HEK293 (cell line): ENCODE measurements at regions not wholly inside any gene's neighbourhood (a gene's known extent, or its start where the extent isn't known, plus 50 kb on each side); places are given as distances from the start of the nearest gene placed in this dataset.

Source experiments
- CTCF ChIA-PET: fragments of 350-600 bp; formaldehyde crosslinking; extraction: SDS; loops from one replicate; lab custom pipeline; 2021; ENCODE audit warnings: antibody characterized with exemption; lab: Yijun Ruan, JAX
- POLR2A ChIA-PET: fragments of 300-600 bp; formaldehyde crosslinking; extraction: SDS; loops from one replicate; lab custom pipeline; 2020; ENCODE audit warnings: antibody characterized with exemption, inconsistent platforms; lab: Yijun Ruan, JAX
- H3K27ac ChIP-seq: fragments of 200-500 bp; sonication (Bioruptor generic); 2 replicates; pipeline ENCODE4 v1.5.1; 2014; ENCODE audit warnings: low read depth, low read length, control low read depth, inconsistent platforms; ENCODE audit errors: extremely low read depth
- H3K36me3 ChIP-seq, 2 experiments: fragments of 200-500 bp in 1 of 2; sonication (Bioruptor generic) in 1 of 2; 1 replicate in 1 of 2; 2 replicates in 1 of 2; pipeline ENCODE4 v1.5.1; 2014 to 2017; ENCODE audit warnings: inconsistent platforms in 2 of 2, low read length in 2 of 2; ENCODE audit not compliant: control insufficient read depth in 2 of 2, insufficient read depth in 1 of 2
- H3K4me1 ChIP-seq: fragments of 200-500 bp; sonication (Bioruptor generic); 2 replicates; pipeline ENCODE4 v1.5.1; 2014; ENCODE audit warnings: mild to moderate bottlenecking, low read length, inconsistent platforms; ENCODE audit not compliant: control insufficient read depth, insufficient read depth
- H3K4me3 ChIP-seq: 2 replicates; pipeline ENCODE4 v1.5.1; 2011; ENCODE audit warnings: low read depth, mild to moderate bottlenecking, control low read depth, low read length, moderate library complexity
- H3K9me3 ChIP-seq: fragments of 200-500 bp; sonication (Bioruptor generic); 2 replicates; pipeline ENCODE4 v1.5.1; 2014; ENCODE audit warnings: low read depth, low read length, inconsistent platforms; ENCODE audit not compliant: control insufficient read depth, insufficient read depth
- BCL11A ChIP-seq: fragments of 450-650 bp; formaldehyde crosslinking; IDR thresholded peaks from 2 replicates; pipeline ENCODE4 v1.5.1; 2016; ENCODE audit warnings: low read depth, missing biosample characterization, missing genetic modification characterization
- FEZF1 ChIP-seq: fragments of 450-650 bp; formaldehyde crosslinking; IDR thresholded peaks from 2 replicates; pipeline ENCODE4 v1.5.1; 2016; ENCODE audit warnings: missing biosample characterization, missing genetic modification characterization
- GFI1B ChIP-seq: fragments of 450-650 bp; formaldehyde crosslinking; IDR thresholded peaks from 2 replicates; pipeline ENCODE4 v1.5.1; 2016; ENCODE audit warnings: missing biosample characterization, missing genetic modification characterization
- GLI2 ChIP-seq: fragments of 450-650 bp; formaldehyde crosslinking; IDR thresholded peaks from 2 replicates; pipeline ENCODE4; 2017; ENCODE audit warnings: missing biosample characterization, missing genetic modification characterization, low read depth, borderline replicate concordance
- KLF1 ChIP-seq: fragments of 450-650 bp; formaldehyde crosslinking; IDR thresholded peaks from 2 replicates; pipeline ENCODE4 v1.5.1; 2016; ENCODE audit warnings: missing biosample characterization, missing genetic modification characterization
- KLF17 ChIP-seq: fragments of 450-650 bp; formaldehyde crosslinking; IDR thresholded peaks from 2 replicates; pipeline ENCODE4 v1.5.1; 2016; ENCODE audit warnings: missing biosample characterization, missing genetic modification characterization
- RBAK ChIP-seq: fragments of 450-650 bp; formaldehyde crosslinking; IDR thresholded peaks from 2 replicates; pipeline ENCODE4 v1.5.1; 2016; ENCODE audit warnings: missing biosample characterization, missing genetic modification characterization
- REPIN1 ChIP-seq: fragments of 450-650 bp; formaldehyde crosslinking; IDR thresholded peaks from 2 replicates; pipeline ENCODE4 v1.5.1; 2017; ENCODE audit warnings: missing biosample characterization, missing genetic modification characterization, low read depth
- SCRT2 ChIP-seq: fragments of 450-650 bp; formaldehyde crosslinking; IDR thresholded peaks from 2 replicates; pipeline ENCODE4 v1.5.1; 2016; ENCODE audit warnings: missing biosample characterization, missing genetic modification characterization
- SP2 ChIP-seq: fragments of 450-650 bp; formaldehyde crosslinking; IDR thresholded peaks from 2 replicates; pipeline ENCODE4 v1.5.1; 2016; ENCODE audit warnings: missing biosample characterization, missing genetic modification characterization
- WT1 ChIP-seq: fragments of 450-650 bp; formaldehyde crosslinking; IDR thresholded peaks from 2 replicates; pipeline ENCODE4 v1.5.1; 2016; ENCODE audit warnings: missing biosample characterization, missing genetic modification characterization
- ZBTB10 ChIP-seq: fragments of 450-650 bp; formaldehyde crosslinking; IDR thresholded peaks from 2 replicates; pipeline ENCODE4 v1.5.1; 2016; ENCODE audit warnings: missing biosample characterization, missing genetic modification characterization
- ZIC2 ChIP-seq: fragments of 450-650 bp; formaldehyde crosslinking; IDR thresholded peaks from 2 replicates; pipeline ENCODE4 v1.5.1; 2016; ENCODE audit warnings: missing biosample characterization, missing genetic modification characterization
- ZNF16 ChIP-seq: fragments of 450-650 bp; formaldehyde crosslinking; IDR thresholded peaks from 2 replicates; pipeline ENCODE4 v1.5.1; 2016; ENCODE audit warnings: low read depth, missing biosample characterization, missing genetic modification characterization
- ZNF202 ChIP-seq: fragments of 450-650 bp; formaldehyde crosslinking; IDR thresholded peaks from 2 replicates; pipeline ENCODE4 v1.5.1; 2016; ENCODE audit warnings: missing biosample characterization, missing genetic modification characterization, borderline replicate concordance
- ZNF239 ChIP-seq: fragments of 450-650 bp; formaldehyde crosslinking; IDR thresholded peaks from 2 replicates; pipeline ENCODE4 v1.5.1; 2016; ENCODE audit warnings: missing biosample characterization, missing genetic modification characterization
- ZNF292 ChIP-seq: fragments of 450-650 bp; formaldehyde crosslinking; IDR thresholded peaks from 2 replicates; pipeline ENCODE4 v1.5.1; 2016; ENCODE audit warnings: low read depth, missing biosample characterization, missing genetic modification characterization, borderline replicate concordance
- ZNF302 ChIP-seq: fragments of 450-650 bp; formaldehyde crosslinking; IDR thresholded peaks from 2 replicates; pipeline ENCODE4 v1.5.1; 2016; ENCODE audit warnings: missing biosample characterization, missing genetic modification characterization, low read depth
- ZNF335 ChIP-seq: fragments of 450-650 bp; formaldehyde crosslinking; conservative IDR thresholded peaks from 2 replicates; pipeline ENCODE4 v1.5.1; 2016; ENCODE audit warnings: missing biosample characterization, missing genetic modification characterization
- ZNF350 ChIP-seq: fragments of 450-650 bp; formaldehyde crosslinking; IDR thresholded peaks from 2 replicates; pipeline ENCODE4 v1.5.0; 2017; ENCODE audit warnings: missing biosample characterization, mild to moderate bottlenecking, missing genetic modification characterization
- ZNF433 ChIP-seq: fragments of 450-650 bp; formaldehyde crosslinking; IDR thresholded peaks from 2 replicates; pipeline ENCODE4 v1.5.1; 2016; ENCODE audit warnings: missing biosample characterization, missing genetic modification characterization, low read depth
- ZNF48 ChIP-seq: fragments of 450-650 bp; formaldehyde crosslinking; IDR thresholded peaks from 2 replicates; pipeline ENCODE4 v1.5.1; 2016; ENCODE audit warnings: missing biosample characterization, missing genetic modification characterization
- ZNF529 ChIP-seq: fragments of 450-650 bp; formaldehyde crosslinking; IDR thresholded peaks from 2 replicates; pipeline ENCODE4 v1.5.1; 2017; ENCODE audit warnings: missing genetic modification characterization, missing biosample characterization; ENCODE audit not compliant: insufficient replicate concordance
- ZNF544 ChIP-seq: fragments of 450-650 bp; formaldehyde crosslinking; IDR thresholded peaks from 2 replicates; pipeline ENCODE4 v1.5.0; 2017; ENCODE audit warnings: missing biosample characterization, missing genetic modification characterization
- ZNF560 ChIP-seq: fragments of 450-650 bp; formaldehyde crosslinking; IDR thresholded peaks from 2 replicates; pipeline ENCODE4 v1.5.1; 2017; ENCODE audit warnings: missing biosample characterization, missing genetic modification characterization, borderline replicate concordance
- ZNF768 ChIP-seq: fragments of 450-650 bp; formaldehyde crosslinking; IDR thresholded peaks from 2 replicates; pipeline ENCODE4 v1.5.1; 2018; ENCODE audit warnings: missing biosample characterization, mild to moderate bottlenecking, missing genetic modification characterization
- ZSCAN30 ChIP-seq: fragments of 450-650 bp; IDR thresholded peaks from 2 replicates; pipeline ENCODE4 v1.5.1; 2018; ENCODE audit warnings: missing biosample characterization, mild to moderate bottlenecking, missing genetic modification characterization, moderate library complexity

GRCh38 chr3:3634326-3634725 is 164.9 kb upstream of the LRRN1 start:
- Histone ChIP-seq H3K36me3 (no peaks in the 10 kb centered on the region), H3K9me3 (no peaks in the 10 kb centered on the region), H3K4me1 (no peaks in the 10 kb centered on the region), H3K4me3 (no peak overlapping the region), H3K27ac (no peak overlapping the region)
- ChIA-PET POLR2A (no interaction called here), CTCF (no interaction called here)
- TF ChIP-seq RBAK (tag by site-specific recombination) (no peak), GLI2 (tag by site-specific recombination) (no peak), ZNF768 (tag by site-specific recombination) (no peak), BCL11A (tag by site-specific recombination) (no peak)

GRCh38 chr3:3633761-3634160 is 165.5 kb upstream of the LRRN1 start:
- Histone ChIP-seq H3K36me3 (no peaks in the 10 kb centered on the region), H3K27ac (no peak overlapping the region), H3K4me1 (no peaks in the 10 kb centered on the region), H3K9me3 (no peaks in the 10 kb centered on the region), H3K4me3 (no peak overlapping the region)
- POLR2A ChIA-PET = no interaction called here
- CTCF ChIA-PET = no interaction called here
- TF ChIP-seq ZIC2 (tag by site-specific recombination) (no peak), KLF17 (tag by site-specific recombination) (no peak), ZNF529 (tag by site-specific recombination) (no peak), FEZF1 (tag by site-specific recombination) (no peak)

GRCh38 chr3:3632449-3632848 is 166.8 kb upstream of the LRRN1 start:
- ChIA-PET POLR2A (no interaction called here), CTCF (no interaction called here)
- no peaks in the 10 kb centered on the region for H3K36me3 ChIP-seq
- H3K4me1 ChIP-seq = no peaks in the 10 kb centered on the region
- no peak overlapping the region for H3K27ac ChIP-seq
- H3K4me3 ChIP-seq = no peak overlapping the region
- no peaks in the 10 kb centered on the region for H3K9me3 ChIP-seq
- no peak for TF ChIP-seq ZNF48 (tag by site-specific recombination)

- H3K36me3 ChIP-seq = no peaks in the 10 kb centered on the region
- no peaks in the 10 kb centered on the region for H3K4me1 ChIP-seq
- no peak for TF ChIP-seq ZNF560 (tag by site-specific recombination)
- TF ChIP-seq ZNF302 (tag by site-specific recombination) = no peak
- no peak for TF ChIP-seq ZNF202 (tag by site-specific recombination)
- TF ChIP-seq ZNF768 (tag by site-specific recombination) = no peak
- TF ChIP-seq ZNF292 (tag by site-specific recombination) = no peak
- TF ChIP-seq SP2 = no peak
- TF ChIP-seq ZBTB10 (tag by site-specific recombination) = no peak
- no peak for TF ChIP-seq ZNF239
- no peak for TF ChIP-seq ZNF16 (tag by site-specific recombination)
- TF ChIP-seq ZSCAN30 (tag by site-specific recombination) = no peak
- no peak for TF ChIP-seq ZNF350 (tag by site-specific recombination)
- no peak for TF ChIP-seq WT1
- no peak for TF ChIP-seq ZNF433 (tag by site-specific recombination)
- no peak for TF ChIP-seq KLF1 (tag by site-specific recombination)
- TF ChIP-seq SCRT2 (tag by site-specific recombination) = no peak
- no peak for TF ChIP-seq ZNF335 (tag by site-specific recombination)
- TF ChIP-seq GFI1B (tag by site-specific recombination) = no peak
- TF ChIP-seq REPIN1 = no peak
- no peak for TF ChIP-seq ZNF544 (tag by site-specific recombination)
- H3K27ac ChIP-seq = no peak overlapping the region
- H3K9me3 ChIP-seq = no peaks in the 10 kb centered on the region
- no peak overlapping the region for H3K4me3 ChIP-seq
- POLR2A ChIA-PET = no interaction called here
- CTCF ChIA-PET = no interaction called here
Measured at GRCh38 chr3:3631114-3631513, 168.1 kb upstream of the LRRN1 start.
